Muscle of leg (tissue), 3 donors: ENCODE measurements at regions not wholly inside any gene's neighbourhood (a gene's known extent, or its start where the extent isn't known, plus 50 kb on each side); places are given as distances from the start of the nearest gene placed in this dataset.
"Not testable (repeated sequence)": the region's sequence is repeated elsewhere in the genome, so short reads cannot be mapped to it uniquely, and the experiment has no call there.

Source experiments
- DNase-seq: peaks from one replicate; pipeline ENCODE4 v3.0.0; 2013
- H3K27ac ChIP-seq: one replicate; pipeline ENCODE4 v1.5.1; 2013; ENCODE audit warnings: mild to moderate bottlenecking, low read length, control low read depth
- H3K27me3 ChIP-seq: one replicate; pipeline ENCODE4 v1.6.1; 2013; ENCODE audit warnings: low read length; ENCODE audit not compliant: control insufficient read depth, insufficient read depth
- H3K36me3 ChIP-seq: one replicate; pipeline ENCODE4 v1.6.1; 2013; ENCODE audit warnings: low read length; ENCODE audit not compliant: control insufficient read depth, insufficient read depth
- H3K4me1 ChIP-seq: one replicate; pipeline ENCODE4 v1.6.1; 2013; ENCODE audit warnings: low read length; ENCODE audit not compliant: control insufficient read depth, insufficient read depth
- H3K4me3 ChIP-seq: one replicate; pipeline ENCODE4 v1.5.1; 2013; ENCODE audit warnings: low read length, control low read depth
- H3K9me3 ChIP-seq: replicated peaks from 2 replicates; pipeline ENCODE4 v1.6.1; 2013; ENCODE audit warnings: low read depth, low read length; ENCODE audit not compliant: control insufficient read depth
- whole genome bisulfite sequencing: methylation state at CpG from one replicate; pipeline ENCODE4 v1.1.5; 2013; ENCODE audit warnings: missing lambda C conversion rate; ENCODE audit not compliant: insufficient coverage; 5-methylcytosine and 5-hydroxymethylcytosine counted together

DNA sequence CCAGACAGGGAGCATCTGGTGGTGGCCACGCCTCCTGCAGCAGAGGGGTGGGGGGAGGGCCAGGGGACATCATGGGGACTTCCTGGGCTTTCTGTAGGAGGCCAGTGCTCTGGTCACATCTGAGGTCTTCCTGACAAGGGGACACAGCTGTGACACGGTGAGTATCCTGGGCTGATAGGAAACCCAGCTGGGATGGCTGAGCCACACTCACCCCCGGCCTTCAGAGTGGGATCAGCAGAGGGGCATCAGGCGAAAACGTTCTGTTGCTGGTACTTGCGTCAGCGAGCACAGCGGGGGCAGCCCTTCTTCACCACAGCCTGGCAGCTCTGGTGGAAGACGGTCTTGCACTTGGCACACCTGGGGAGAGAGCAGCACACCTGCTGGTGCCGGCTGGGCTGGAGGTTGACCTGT is 122.9 kb upstream of the SMURF2 start:
- Histone ChIP-seq H3K9me3 (no peaks in the 10 kb centered on the region), H3K4me3 (no peak overlapping the region), H3K36me3 (peaks cover 20% of the 10 kb centered on the region), H3K4me1 (peaks cover 56% of the 10 kb centered on the region), H3K27me3 (peaks cover 21% of the 10 kb centered on the region), H3K27ac (no peak overlapping the region)
- WGBS, result 64% methylated on average over 9 of the region's 10 CpGs
- DNase-seq, result no peak

GRCh38 chr17:64784353-64785010 is 122.4 kb upstream of the SMURF2 start:
- Histone ChIP-seq H3K9me3 (no peaks in the 10 kb centered on the region), H3K36me3 (peaks cover 20% of the 10 kb centered on the region), H3K27ac (no peak overlapping the region), H3K27me3 (peaks cover 26% of the 10 kb centered on the region), H3K4me3 (no peak overlapping the region), H3K4me1 (peaks cover 61% of the 10 kb centered on the region)
- no peak for DNase-seq
- 75% methylated on average over 3 of the region's 16 CpGs for WGBS

DNA sequence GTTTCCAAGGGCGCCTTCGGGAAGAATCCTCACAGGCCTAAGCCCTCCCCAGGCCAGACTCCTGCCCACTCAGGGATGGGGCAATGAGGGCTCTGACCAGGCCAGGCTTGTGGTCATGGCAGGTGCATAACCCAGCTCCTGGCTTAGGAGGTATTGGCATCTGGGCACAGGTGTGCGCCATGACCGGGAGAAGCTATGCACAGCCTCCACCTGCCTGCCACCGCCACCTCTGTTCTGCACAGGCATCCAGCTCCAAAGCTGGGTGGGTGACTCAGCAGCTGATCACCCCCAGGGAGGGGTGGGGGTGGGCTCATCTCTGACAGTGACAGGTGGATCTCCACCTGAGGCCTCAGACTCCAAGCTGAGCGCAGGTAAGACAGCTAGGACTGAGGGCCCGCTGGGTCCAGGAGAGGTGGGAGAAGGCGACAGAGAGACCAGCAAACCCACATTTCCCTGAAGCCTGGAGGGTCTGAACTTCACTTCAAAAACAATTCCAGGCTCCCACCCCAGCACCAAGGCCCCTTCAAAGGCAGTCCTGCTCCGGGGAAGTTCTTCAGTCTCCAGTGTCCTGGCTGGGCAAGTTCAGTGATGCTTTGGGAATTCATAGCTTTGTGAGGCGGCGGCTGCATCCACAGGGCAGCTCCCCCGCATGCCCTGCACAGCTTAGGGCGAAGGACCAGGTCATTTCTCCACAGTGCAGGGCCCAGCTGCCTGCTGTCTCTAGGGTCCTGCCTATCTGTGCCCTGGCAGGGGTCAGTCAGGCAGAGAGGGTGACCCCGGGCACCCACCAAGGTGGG is 121.6 kb upstream of the SMURF2 start:
- H3K36me3 ChIP-seq, result peaks cover 20% of the 10 kb centered on the region

GRCh38 chr17:64783031-64783461 is 120.9 kb upstream of the SMURF2 start:
- H3K27ac ChIP-seq, result no peak overlapping the region
- no peak overlapping the region for H3K4me3 ChIP-seq
- no peak for DNase-seq
- peaks cover 39% of the 10 kb centered on the region for H3K27me3 ChIP-seq
- WGBS, result 83% methylated on average over 4 of the region's 6 CpGs
- H3K4me1 ChIP-seq, result peaks cover 58% of the 10 kb centered on the region
- H3K9me3 ChIP-seq, result no peaks in the 10 kb centered on the region
- peaks cover 20% of the 10 kb centered on the region for H3K36me3 ChIP-seq

More for the DNA sequence above, 121.6 kb upstream of the SMURF2 start:
- no peak for DNase-seq
- Histone ChIP-seq H3K27ac (no peak overlapping the region), H3K4me1 (peaks cover 61% of the 10 kb centered on the region), H3K9me3 (no peaks in the 10 kb centered on the region), H3K4me3 (no peak overlapping the region), H3K27me3 (peaks cover 33% of the 10 kb centered on the region)
- 97% methylated on average over 9 of the region's 14 CpGs for WGBS

GRCh38 chr17:64781810-64782555 is 119.9 kb upstream of the SMURF2 start:
- Histone ChIP-seq H3K27me3 (peaks cover 48% of the 10 kb centered on the region), H3K4me3 (peak overlapping the region; percentile 43), H3K4me1 (peaks cover 57% of the 10 kb centered on the region)

GRCh38 chr17:64781014-64781756 is 119.1 kb upstream of the SMURF2 start:
- WGBS, result 10% methylated on average over 61 of the region's 69 CpGs
- H3K27me3 ChIP-seq, result peaks cover 48% of the 10 kb centered on the region
- H3K4me3 ChIP-seq, result peak overlapping the region; percentile 43
- peak overlapping the region; percentile 7 for H3K27ac ChIP-seq
- H3K4me1 ChIP-seq, result peaks cover 57% of the 10 kb centered on the region
- H3K9me3 ChIP-seq, result no peaks in the 10 kb centered on the region
- DNase-seq, result no peak
- H3K36me3 ChIP-seq, result peaks cover 17% of the 10 kb centered on the region

More at GRCh38 chr17:64781810-64782555, 119.9 kb upstream of the SMURF2 start:
- 93% methylated on average over 3 of the region's 17 CpGs for WGBS
- Histone ChIP-seq H3K36me3 (peaks cover 20% of the 10 kb centered on the region), H3K27ac (no peak overlapping the region), H3K9me3 (no peaks in the 10 kb centered on the region)
- DNase-seq, result no peak

DNA sequence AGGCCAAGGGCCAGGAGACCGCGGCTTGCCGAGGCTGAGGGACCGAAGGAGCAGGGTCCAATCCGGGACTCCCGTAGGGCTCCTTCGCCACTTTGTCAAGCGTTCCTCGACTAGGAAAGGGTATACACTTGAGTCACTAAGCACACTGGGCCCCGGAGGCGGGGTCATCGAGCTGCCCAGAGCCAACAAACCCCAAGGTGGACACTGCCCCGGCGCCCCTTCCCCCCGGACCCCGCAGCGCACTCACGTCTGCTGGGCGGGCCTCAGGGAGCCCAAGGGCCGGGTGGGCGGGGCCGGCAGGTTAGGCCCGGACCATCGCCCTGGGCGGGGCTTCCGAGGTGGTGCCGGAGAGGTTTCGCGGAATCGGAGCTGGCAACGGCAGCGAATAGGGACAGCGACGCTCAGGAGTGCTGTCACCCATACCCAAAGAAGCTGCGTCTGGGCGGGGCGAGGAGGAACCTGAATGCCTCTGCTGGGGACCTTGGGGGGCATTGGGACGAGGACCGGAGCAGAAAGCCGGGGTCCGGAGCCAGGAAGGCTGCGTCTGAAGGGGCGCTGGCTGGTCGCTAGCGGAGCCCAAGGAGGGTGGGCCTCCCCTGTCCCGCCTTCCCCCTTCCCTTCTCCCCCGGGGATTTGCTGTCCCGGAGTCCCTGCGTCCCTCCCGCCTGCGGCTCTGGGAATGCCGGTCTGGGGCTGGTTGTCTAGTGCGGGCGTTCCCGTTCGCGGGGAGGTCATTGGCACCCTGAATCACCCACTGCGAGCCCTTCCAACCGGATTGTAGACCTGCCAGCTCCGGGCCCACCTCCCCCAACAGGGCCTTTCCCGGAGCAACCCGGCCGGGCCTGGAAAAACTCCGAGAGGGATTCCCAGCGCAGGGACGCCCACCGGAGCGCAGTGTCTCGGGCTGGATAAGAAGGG is 118.2 kb upstream of the SMURF2 start:
- Histone ChIP-seq H3K27me3 (peaks cover 48% of the 10 kb centered on the region), H3K4me1 (peaks cover 60% of the 10 kb centered on the region), H3K9me3 (no peaks in the 10 kb centered on the region), H3K36me3 (peaks cover 14% of the 10 kb centered on the region), H3K4me3 (peak overlapping the region; percentile 43), H3K27ac (peak overlapping the region; percentile 7)
- DNase-seq, result no peak
- 7% methylated on average over 62 of the region's 69 CpGs for WGBS

DNA sequence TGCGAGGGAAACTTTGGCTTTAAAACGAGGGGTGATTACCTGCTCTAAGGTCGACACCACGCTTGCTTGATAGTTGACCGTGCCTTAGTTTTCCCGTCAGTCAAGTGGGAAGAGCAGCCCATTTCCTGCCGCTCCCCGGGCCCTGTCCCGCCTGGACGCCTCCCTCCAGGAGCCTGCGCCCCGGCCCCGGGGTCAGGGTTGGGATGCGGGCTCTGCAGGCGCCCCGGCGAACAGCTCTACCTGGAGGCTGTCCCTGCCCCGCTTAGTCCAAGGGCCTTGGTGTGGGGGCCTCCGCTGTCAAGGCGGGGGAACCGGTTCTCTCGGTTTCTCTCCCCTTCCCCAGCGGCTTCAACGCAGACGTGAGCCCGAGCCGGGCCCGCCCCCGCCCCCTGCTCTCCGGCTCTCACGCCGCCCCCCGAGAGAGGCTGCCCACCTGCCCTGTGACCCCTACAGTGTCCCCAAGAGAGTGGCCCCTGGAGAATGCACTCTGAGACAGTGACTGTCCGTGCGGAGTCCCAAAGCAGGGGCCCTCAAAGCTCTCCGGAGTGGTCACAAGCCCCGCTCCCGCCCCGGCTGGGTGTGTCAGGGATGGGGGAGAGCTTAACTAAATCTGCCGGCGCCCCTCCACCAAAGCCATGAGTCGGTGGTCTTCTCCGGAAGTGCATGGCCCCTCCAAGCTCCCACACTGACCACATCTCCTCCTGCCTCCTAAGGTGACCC is 117.4 kb upstream of the SMURF2 start:
- 17% methylated on average over 38 of the region's 43 CpGs for WGBS
- peaks cover 10% of the 10 kb centered on the region for H3K36me3 ChIP-seq
- H3K4me1 ChIP-seq, result peaks cover 65% of the 10 kb centered on the region
- no peaks in the 10 kb centered on the region for H3K9me3 ChIP-seq
- H3K27me3 ChIP-seq, result peaks cover 48% of the 10 kb centered on the region
- H3K4me3 ChIP-seq, result peak overlapping the region; percentile 43
- DNase-seq, result no peak
- H3K27ac ChIP-seq, result no peak overlapping the region

GRCh38 chr17:64779098-64779375 is 116.9 kb upstream of the SMURF2 start:
- 20% methylated on average over 10 of the region's 13 CpGs for WGBS
- H3K27ac ChIP-seq, DNase-seq, H3K9me3 ChIP-seq, H3K4me3 ChIP-seq, H3K36me3 ChIP-seq: not testable (repeated sequence)
- H3K27me3 ChIP-seq, result peaks cover 48% of the 10 kb centered on the region
- H3K4me1 ChIP-seq, result peaks cover 68% of the 10 kb centered on the region
